K562 (cell line): ENCODE measurements at regions not wholly inside any gene's neighbourhood (a gene's known extent, or its start where the extent isn't known, plus 50 kb on each side); places are given as distances from the start of the nearest gene placed in this dataset.

Experiments used
- CHD2 ChIP-seq: IDR thresholded peaks from 2 replicates; pipeline ENCODE4 v1.6.1; 2011; ENCODE audit warnings: low read depth, low read length
- ELF4 ChIP-seq: fragments of 450-650 bp; formaldehyde crosslinking; IDR thresholded peaks from 2 replicates; pipeline ENCODE4 v1.4.0; 2022; ENCODE audit warnings: missing genetic modification characterization
- EP300 ChIP-seq: IDR thresholded peaks from 2 replicates; pipeline ENCODE4 v1.6.1; 2012; ENCODE audit warnings: low read length, improper control_type of control experiment
- FIP1L1 ChIP-seq: fragments of 200-400 bp; formaldehyde crosslinking; IDR thresholded peaks from 2 replicates; pipeline ENCODE4 v1.6.1; 2018; ENCODE audit warnings: mild to moderate bottlenecking, low read depth, low read length; ENCODE audit not compliant: poor library complexity, severe bottlenecking
- FOXA3 ChIP-seq, 2 experiments: fragments of 450-650 bp in 1 of 2; sonication (generic) in 1 of 2; formaldehyde crosslinking; IDR thresholded peaks in 1 of 2; conservative IDR thresholded peaks in 1 of 2; 2 replicates each; pipeline versions ENCODE4 v1.4.0 to v1.8.0; 2020 to 2022; ENCODE audit warnings: mild to moderate bottlenecking in 2 of 2, missing genetic modification reagents in 1 of 2
- HOXB6 ChIP-seq: fragments of 250-450 bp; sonication (Bioruptor Pico); IDR thresholded peaks from 2 replicates; pipeline ENCODE4 v1.5.1; 2022; ENCODE audit warnings: mild to moderate bottlenecking, borderline replicate concordance
- MCM7 ChIP-seq, 2 experiments: fragments of 450-650 bp; IDR thresholded peaks; 2 replicates each; pipeline ENCODE4 v1.6.1; 2016 to 2018
- MITF ChIP-seq: IDR thresholded peaks from 2 replicates; pipeline ENCODE4 v1.6.1; 2014; ENCODE audit warnings: antibody characterized with exemption
- NCOA2 ChIP-seq, 2 experiments: fragments of 450-650 bp; IDR thresholded peaks; 2 replicates each; pipeline ENCODE4 v1.6.1; 2018; ENCODE audit warnings: mild to moderate bottlenecking in 2 of 2, moderate library complexity in 1 of 2; ENCODE audit not compliant: partially characterized antibody in 2 of 2
- NFE2 ChIP-seq: IDR thresholded peaks from 2 replicates; pipeline ENCODE4 v1.6.1; 2014; ENCODE audit warnings: antibody characterized with exemption, low read depth
- NFIC ChIP-seq: fragments of 450-650 bp; IDR thresholded peaks from 2 replicates; pipeline ENCODE4 v1.6.1; 2017; ENCODE audit warnings: mild to moderate bottlenecking, inconsistent platforms
- NR2F6 ChIP-seq: fragments of 450-650 bp; formaldehyde crosslinking; IDR thresholded peaks from 2 replicates; pipeline ENCODE4 v1.4.0; 2020; ENCODE audit warnings: mild to moderate bottlenecking
- PATZ1 ChIP-seq: fragments of 250-450 bp; sonication (Bioruptor Pico); IDR thresholded peaks from 2 replicates; pipeline ENCODE4 v1.5.0; 2020; ENCODE audit warnings: mild to moderate bottlenecking, borderline replicate concordance
- POLR2B ChIP-seq: fragments of 450-650 bp; IDR thresholded peaks from 2 replicates; pipeline ENCODE4 v1.6.1; 2018; ENCODE audit warnings: low read depth; ENCODE audit not compliant: partially characterized antibody
- SIN3A ChIP-seq, 2 experiments: fragments of 150-350 bp in 1 of 2; IDR thresholded peaks; 2 replicates each; pipeline ENCODE4 v1.6.1; 2011 to 2016; ENCODE audit warnings: borderline replicate concordance in 2 of 2, low read depth in 2 of 2, low read length in 2 of 2, mild to moderate bottlenecking in 2 of 2, moderate library complexity in 2 of 2; ENCODE audit not compliant: control insufficient read depth in 1 of 2
- SIN3B ChIP-seq: fragments of 450-650 bp; IDR thresholded peaks from 2 replicates; pipeline ENCODE4 v1.6.1; 2017; ENCODE audit warnings: low read depth, mild to moderate bottlenecking, moderate library complexity
- SNIP1 ChIP-seq: fragments of 450-650 bp; IDR thresholded peaks from 2 replicates; pipeline ENCODE4 v1.7.1; 2017; ENCODE audit warnings: low read depth, mild to moderate bottlenecking
- SP2 ChIP-seq: IDR thresholded peaks from 2 replicates; pipeline ENCODE4 v1.6.1; 2011; ENCODE audit warnings: mild to moderate bottlenecking, low read depth, low read length, moderate library complexity; ENCODE audit not compliant: poor library complexity, severe bottlenecking; ENCODE audit errors: extremely low read depth
- TEAD1 ChIP-seq, 2 experiments: fragments of 450-650 bp in 1 of 2; sonication (generic) in 1 of 2; formaldehyde crosslinking; IDR thresholded peaks; 2 replicates each; pipeline versions ENCODE4 v1.4.0 to v1.8.0; 2020 to 2022; ENCODE audit warnings: mild to moderate bottlenecking in 2 of 2, missing genetic modification reagents in 1 of 2
- ZNF561 ChIP-seq: fragments of 450-650 bp; formaldehyde crosslinking; conservative IDR thresholded peaks from 2 replicates; pipeline ENCODE4 v1.4.0; 2020; ENCODE audit warnings: mild to moderate bottlenecking, moderate library complexity
- TF ChIP-seq, protein P1 (sequence below): fragments of 450-650 bp; formaldehyde crosslinking; IDR thresholded peaks from 2 replicates; pipeline ENCODE4 v1.4.0; 2022; ENCODE audit warnings: mild to moderate bottlenecking, moderate library complexity
- TF ChIP-seq, protein P2 (sequence below): sonication (generic); formaldehyde crosslinking; IDR thresholded peaks from 2 replicates; pipeline ENCODE4 v1.8.0; 2022; ENCODE audit warnings: mild to moderate bottlenecking, missing genetic modification reagents

GRCh38 chr21:29238967-29239290 is 59.8 kb upstream of the BACH1 start (continued):
- TF ChIP-seq ELF4 (CRISPR knock-in tag) (no peak), FIP1L1 (no peak), TEAD1 (CRISPR knock-in tag; IDR thresholded peaks at IDR 0.05) (no peak), CHD2 (no peak), SIN3A (IDR thresholded peaks at IDR 0.05; ENCODE audit: borderline replicate concordance in 2 of 2, control insufficient read depth in 1 of 2, low read depth in 2 of 2, low read length in 2 of 2) (no peak), POLR2B (no peak), NCOA2 (IDR thresholded peaks at IDR 0.05; ENCODE audit: partially characterized antibody in 2 of 2) (no peak), SP2 (no peak), PATZ1 (CRISPR knock-in tag) (no peak), HOXB6 (CRISPR knock-in tag) (no peak), ZNF561 (no peak), NFE2 (peak; percentile 93), NFIC (peak; percentile 90), MITF (no peak), SNIP1 (no peak), EP300 (peak; percentile 31; the same call in 1 of the 2 replicates), SIN3B (no peak), FOXA3 (CRISPR knock-in tag; conservative IDR thresholded peaks at IDR 0.05 in 1 of 2, IDR thresholded peaks at IDR 0.05 in 1 of 2) (no peak), MCM7 (IDR thresholded peaks at IDR 0.05) (no peak), NR2F6 (CRISPR knock-in tag) (no peak)
- TF ChIP-seq, protein P1, sequence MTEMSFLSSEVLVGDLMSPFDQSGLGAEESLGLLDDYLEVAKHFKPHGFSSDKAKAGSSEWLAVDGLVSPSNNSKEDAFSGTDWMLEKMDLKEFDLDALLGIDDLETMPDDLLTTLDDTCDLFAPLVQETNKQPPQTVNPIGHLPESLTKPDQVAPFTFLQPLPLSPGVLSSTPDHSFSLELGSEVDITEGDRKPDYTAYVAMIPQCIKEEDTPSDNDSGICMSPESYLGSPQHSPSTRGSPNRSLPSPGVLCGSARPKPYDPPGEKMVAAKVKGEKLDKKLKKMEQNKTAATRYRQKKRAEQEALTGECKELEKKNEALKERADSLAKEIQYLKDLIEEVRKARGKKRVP (CRISPR knock-in tag) = no peak
- TF ChIP-seq, protein P2, sequence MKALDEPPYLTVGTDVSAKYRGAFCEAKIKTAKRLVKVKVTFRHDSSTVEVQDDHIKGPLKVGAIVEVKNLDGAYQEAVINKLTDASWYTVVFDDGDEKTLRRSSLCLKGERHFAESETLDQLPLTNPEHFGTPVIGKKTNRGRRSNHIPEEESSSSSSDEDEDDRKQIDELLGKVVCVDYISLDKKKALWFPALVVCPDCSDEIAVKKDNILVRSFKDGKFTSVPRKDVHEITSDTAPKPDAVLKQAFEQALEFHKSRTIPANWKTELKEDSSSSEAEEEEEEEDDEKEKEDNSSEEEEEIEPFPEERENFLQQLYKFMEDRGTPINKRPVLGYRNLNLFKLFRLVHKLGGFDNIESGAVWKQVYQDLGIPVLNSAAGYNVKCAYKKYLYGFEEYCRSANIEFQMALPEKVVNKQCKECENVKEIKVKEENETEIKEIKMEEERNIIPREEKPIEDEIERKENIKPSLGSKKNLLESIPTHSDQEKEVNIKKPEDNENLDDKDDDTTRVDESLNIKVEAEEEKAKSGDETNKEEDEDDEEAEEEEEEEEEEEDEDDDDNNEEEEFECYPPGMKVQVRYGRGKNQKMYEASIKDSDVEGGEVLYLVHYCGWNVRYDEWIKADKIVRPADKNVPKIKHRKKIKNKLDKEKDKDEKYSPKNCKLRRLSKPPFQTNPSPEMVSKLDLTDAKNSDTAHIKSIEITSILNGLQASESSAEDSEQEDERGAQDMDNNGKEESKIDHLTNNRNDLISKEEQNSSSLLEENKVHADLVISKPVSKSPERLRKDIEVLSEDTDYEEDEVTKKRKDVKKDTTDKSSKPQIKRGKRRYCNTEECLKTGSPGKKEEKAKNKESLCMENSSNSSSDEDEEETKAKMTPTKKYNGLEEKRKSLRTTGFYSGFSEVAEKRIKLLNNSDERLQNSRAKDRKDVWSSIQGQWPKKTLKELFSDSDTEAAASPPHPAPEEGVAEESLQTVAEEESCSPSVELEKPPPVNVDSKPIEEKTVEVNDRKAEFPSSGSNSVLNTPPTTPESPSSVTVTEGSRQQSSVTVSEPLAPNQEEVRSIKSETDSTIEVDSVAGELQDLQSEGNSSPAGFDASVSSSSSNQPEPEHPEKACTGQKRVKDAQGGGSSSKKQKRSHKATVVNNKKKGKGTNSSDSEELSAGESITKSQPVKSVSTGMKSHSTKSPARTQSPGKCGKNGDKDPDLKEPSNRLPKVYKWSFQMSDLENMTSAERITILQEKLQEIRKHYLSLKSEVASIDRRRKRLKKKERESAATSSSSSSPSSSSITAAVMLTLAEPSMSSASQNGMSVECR (CRISPR knock-in tag) = no peak
